VCaP (cell line): ENCODE measurements at regions not wholly inside any gene's neighbourhood (a gene's known extent, or its start where the extent isn't known, plus 50 kb on each side); places are given as distances from the start of the nearest gene placed in this dataset.

Experiments
- H3K27ac ChIP-seq: fragments of 450-650 bp; 2 replicates; pipeline ENCODE4 v1.5.1; 2017
- CTCF ChIP-seq: fragments of 450-650 bp; conservative IDR thresholded peaks from 2 replicates; pipeline ENCODE4 v1.5.1; 2017; ENCODE audit warnings: mild to moderate bottlenecking, moderate library complexity

- H3K27ac ChIP-seq: no peak overlapping the region
- TF ChIP-seq CTCF: no peak
Observed at GRCh38 chr7:132641238-132641637, 65.0 kb upstream of the PLXNA4 start.

- TF ChIP-seq CTCF: no peak
- no peak overlapping the region for H3K27ac ChIP-seq
Observed at GRCh38 chr7:132639983-132640382, 63.7 kb upstream of the PLXNA4 start.

DNA sequence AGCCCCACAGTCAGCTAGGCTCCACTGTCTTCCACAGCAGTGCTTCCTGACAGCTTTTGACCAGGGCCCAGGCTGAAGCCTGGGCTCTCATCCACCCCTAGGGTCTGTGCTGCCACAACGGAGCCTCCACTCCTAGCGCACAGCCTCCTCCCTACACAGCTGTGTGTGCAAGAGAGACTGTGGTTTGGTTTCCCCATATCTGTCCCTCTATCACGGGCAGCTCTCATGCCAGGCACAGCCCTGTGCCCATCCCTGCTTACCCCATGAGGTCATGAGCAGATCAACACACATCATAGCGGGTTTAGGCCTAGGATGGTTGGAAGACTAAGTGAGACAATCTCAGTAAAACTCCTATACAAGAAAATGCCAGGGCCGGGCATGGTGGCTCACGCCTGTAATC is 61.7 kb upstream of the PLXNA4 start:
- no peak for TF ChIP-seq CTCF

GRCh38 chr7:132636581-132636980 is 60.3 kb upstream of the PLXNA4 start:
- TF ChIP-seq CTCF: no peak
- no peak overlapping the region for H3K27ac ChIP-seq

More for the DNA sequence above, 61.7 kb upstream of the PLXNA4 start:
- no peak overlapping the region for H3K27ac ChIP-seq

- no peak overlapping the region for H3K27ac ChIP-seq
- no peak for TF ChIP-seq CTCF
Observed at GRCh38 chr7:132635127-132635526, 58.9 kb upstream of the PLXNA4 start.

GRCh38 chr7:132630834-132631233 is 54.6 kb upstream of the PLXNA4 start:
- no peak for TF ChIP-seq CTCF
- no peak overlapping the region for H3K27ac ChIP-seq
